NB4 (cell line): ENCODE measurements at regions not wholly inside any gene's neighbourhood (a gene's known extent, or its start where the extent isn't known, plus 50 kb on each side); places are given as distances from the start of the nearest gene placed in this dataset.

Experiments used
- DNase-seq: peaks from one replicate; pipeline ENCODE4 v3.0.0; 2010; ENCODE audit warnings: low read depth
- H3K4me3 ChIP-seq: one replicate; pipeline ENCODE4 v1.5.1; 2011; ENCODE audit warnings: mild to moderate bottlenecking, low read depth, low read length, moderate library complexity
- MYC ChIP-seq: IDR thresholded peaks from 2 replicates; pipeline ENCODE4 v1.6.1; 2011; ENCODE audit warnings: low read depth, low read length
- POLR2A ChIP-seq: IDR thresholded peaks from 2 replicates; pipeline ENCODE4 v1.6.1; 2011; ENCODE audit warnings: mild to moderate bottlenecking; ENCODE audit not compliant: insufficient read length; ENCODE audit errors: extremely low read depth
- TF ChIP-seq, protein P1 (sequence below): IDR thresholded peaks from 2 replicates; pipeline ENCODE4 v1.6.1; 2011; ENCODE audit warnings: low read depth, low read length
- TF ChIP-seq, protein P2 (sequence below): IDR thresholded peaks from one replicate; pipeline ENCODE4 v1.5.1; 2012; ENCODE audit warnings: low read depth, low read length

GRCh38 chr16:61374071-61374470 is 662.2 kb downstream of the CDH8 start:
- DNase-seq: no peak
- no peak overlapping the region for H3K4me3 ChIP-seq
- TF ChIP-seq, protein P1, sequence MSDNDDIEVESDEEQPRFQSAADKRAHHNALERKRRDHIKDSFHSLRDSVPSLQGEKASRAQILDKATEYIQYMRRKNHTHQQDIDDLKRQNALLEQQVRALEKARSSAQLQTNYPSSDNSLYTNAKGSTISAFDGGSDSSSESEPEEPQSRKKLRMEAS: no peak
- TF ChIP-seq, protein P2, sequence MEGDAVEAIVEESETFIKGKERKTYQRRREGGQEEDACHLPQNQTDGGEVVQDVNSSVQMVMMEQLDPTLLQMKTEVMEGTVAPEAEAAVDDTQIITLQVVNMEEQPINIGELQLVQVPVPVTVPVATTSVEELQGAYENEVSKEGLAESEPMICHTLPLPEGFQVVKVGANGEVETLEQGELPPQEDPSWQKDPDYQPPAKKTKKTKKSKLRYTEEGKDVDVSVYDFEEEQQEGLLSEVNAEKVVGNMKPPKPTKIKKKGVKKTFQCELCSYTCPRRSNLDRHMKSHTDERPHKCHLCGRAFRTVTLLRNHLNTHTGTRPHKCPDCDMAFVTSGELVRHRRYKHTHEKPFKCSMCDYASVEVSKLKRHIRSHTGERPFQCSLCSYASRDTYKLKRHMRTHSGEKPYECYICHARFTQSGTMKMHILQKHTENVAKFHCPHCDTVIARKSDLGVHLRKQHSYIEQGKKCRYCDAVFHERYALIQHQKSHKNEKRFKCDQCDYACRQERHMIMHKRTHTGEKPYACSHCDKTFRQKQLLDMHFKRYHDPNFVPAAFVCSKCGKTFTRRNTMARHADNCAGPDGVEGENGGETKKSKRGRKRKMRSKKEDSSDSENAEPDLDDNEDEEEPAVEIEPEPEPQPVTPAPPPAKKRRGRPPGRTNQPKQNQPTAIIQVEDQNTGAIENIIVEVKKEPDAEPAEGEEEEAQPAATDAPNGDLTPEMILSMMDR: no peak
- TF ChIP-seq MYC: no peak
- no peak for TF ChIP-seq POLR2A

DNA sequence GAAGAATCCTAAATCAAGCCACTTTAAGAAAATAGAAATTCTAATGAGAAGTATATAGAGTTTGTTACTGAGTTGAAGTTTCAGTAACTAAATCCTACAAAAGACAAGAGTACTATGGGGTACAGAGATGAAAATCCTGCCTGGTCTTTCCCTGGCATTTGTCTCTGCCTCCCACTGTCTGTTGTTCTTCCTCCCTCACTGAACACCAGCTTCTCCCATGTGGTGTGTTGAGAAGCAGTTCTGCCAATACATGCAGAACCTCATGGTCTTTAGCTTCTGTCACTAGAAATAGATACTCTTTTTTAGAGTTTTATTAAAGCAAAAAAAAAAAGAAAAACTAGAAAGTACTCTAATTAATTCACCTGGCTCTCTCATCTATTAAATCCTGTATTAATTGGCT is 664.4 kb downstream of the CDH8 start:
- H3K4me3 ChIP-seq: no peak overlapping the region
- DNase-seq: no peak
- no peak for TF ChIP-seq POLR2A
- TF ChIP-seq MYC: no peak
- TF ChIP-seq, protein P2: no peak
- TF ChIP-seq, protein P1: no peak

DNA sequence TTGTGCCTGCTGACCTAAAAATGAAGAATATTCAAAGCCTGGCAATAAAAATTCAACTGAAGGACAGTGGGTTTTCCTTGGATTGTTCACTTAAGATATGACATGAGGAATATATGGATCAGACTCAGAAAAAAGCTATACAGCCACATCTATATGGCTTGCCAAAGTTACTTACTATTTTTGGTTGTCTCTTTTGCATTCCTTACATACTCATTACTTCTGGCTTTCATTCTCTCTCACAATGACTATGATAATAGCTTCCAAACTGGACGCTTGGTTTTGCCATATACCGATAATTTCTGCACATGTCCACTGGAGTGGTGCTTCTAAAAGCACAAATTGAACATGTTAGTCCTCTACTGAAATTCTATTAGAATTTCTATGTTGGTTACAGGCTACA is 664.9 kb downstream of the CDH8 start:
- no peak overlapping the region for H3K4me3 ChIP-seq
- DNase-seq: no peak
- TF ChIP-seq, protein P2: no peak
- TF ChIP-seq MYC (no peak), POLR2A (no peak)
- TF ChIP-seq, protein P1: no peak

GRCh38 chr16:61370564-61370963 is 665.7 kb downstream of the CDH8 start:
- TF ChIP-seq, protein P2: no peak

DNA sequence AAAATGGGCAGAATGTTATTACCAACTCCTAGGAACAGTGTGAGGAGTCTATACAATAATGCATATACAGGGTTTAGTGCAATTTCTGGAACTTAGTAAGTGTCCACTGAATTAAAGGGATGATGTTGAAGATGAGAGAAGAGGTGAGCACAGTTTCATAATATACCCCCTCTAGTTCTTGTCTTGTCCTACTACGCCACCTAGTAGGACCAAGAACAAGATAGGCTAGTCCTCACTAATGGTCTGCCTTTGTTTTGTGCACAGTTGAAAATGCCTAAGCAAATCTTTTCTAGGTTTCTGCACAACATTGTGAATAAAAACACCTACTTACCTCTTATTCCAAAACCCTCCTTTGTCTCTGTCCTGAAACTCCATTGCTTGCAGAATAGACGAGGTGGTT is 670.2 kb downstream of the CDH8 start:
- DNase-seq: no peak
- no peak for TF ChIP-seq MYC
- TF ChIP-seq, protein P2: no peak
- TF ChIP-seq, protein P1: no peak
- TF ChIP-seq POLR2A: no peak
- no peak overlapping the region for H3K4me3 ChIP-seq

More at GRCh38 chr16:61370564-61370963, 665.7 kb downstream of the CDH8 start:
- no peak overlapping the region for H3K4me3 ChIP-seq
- DNase-seq: no peak

DNA sequence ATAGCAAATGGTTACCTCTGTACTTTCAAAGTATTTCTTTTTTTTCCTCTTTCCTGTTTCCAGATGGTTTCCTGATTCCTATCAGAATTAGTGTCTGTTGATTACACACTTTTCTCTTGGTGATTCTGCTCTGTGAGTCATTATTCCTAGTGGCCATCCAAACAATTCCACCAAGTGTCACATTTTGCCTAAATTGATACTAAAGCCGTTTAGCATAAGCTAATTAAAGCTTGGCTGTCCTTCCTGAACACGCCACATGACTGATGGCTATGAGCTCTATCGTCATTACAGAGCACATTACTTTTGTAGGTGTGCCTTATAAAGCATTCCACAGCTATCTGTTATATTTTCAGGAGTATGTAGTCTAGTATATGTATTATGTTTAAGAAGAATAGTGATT is 671.2 kb downstream of the CDH8 start:
- TF ChIP-seq, protein P2: no peak
- no peak for TF ChIP-seq MYC
- DNase-seq: no peak
- H3K4me3 ChIP-seq: no peak overlapping the region
